SK-N-MC (cell line): ENCODE measurements at regions not wholly inside any gene's neighbourhood (a gene's known extent, or its start where the extent isn't known, plus 50 kb on each side); places are given as distances from the start of the nearest gene placed in this dataset.
"Not testable (repeated sequence)": the region's sequence is repeated elsewhere in the genome, so short reads cannot be mapped to it uniquely, and the experiment has no call there.

ENCODE experiments used
- EZH2 ChIP-seq: fragments of 200-600 bp; sonication (generic); IDR thresholded peaks from one replicate; pipeline ENCODE4 v1.6.1; 2017; ENCODE audit warnings: antibody characterized with exemption
- POLR2AphosphoS5 ChIP-seq: IDR thresholded peaks from 2 replicates; pipeline ENCODE4 v1.6.1; 2012; ENCODE audit warnings: mild to moderate bottlenecking, low read depth, low read length, borderline replicate concordance

DNA sequence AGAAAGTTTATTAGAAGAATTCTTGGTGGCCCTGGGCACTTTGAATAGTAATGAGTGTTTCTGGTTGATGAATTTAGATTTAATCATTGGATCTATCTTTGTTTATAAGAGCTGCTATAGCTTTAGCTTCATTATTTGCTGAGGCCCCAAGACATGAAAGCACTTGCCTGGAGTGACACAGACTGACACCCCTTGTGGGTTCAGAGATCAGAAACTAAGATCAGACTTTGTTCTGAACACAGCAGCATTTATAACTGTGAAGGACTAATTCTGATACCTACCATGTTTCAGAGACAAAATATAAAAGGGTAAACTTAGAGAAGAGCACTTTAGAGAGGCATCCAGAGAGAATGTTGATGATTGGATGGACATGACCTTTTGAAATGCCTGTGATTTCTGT, 199.9 kb upstream of the PLGLB2 start:
- TF ChIP-seq EZH2, POLR2AphosphoS5: not testable (repeated sequence)
